Prostate gland (tissue), 2 donors: ENCODE measurements at regions not wholly inside any gene's neighbourhood (a gene's known extent, or its start where the extent isn't known, plus 50 kb on each side); places are given as distances from the start of the nearest gene placed in this dataset.

Experiments used
- DNase-seq: peaks from one replicate; pipeline ENCODE4 v3.0.0-alpha.2; 2019; ENCODE audit warnings: low spot score
- H3K27ac ChIP-seq, 2 donors: fragments of 200-600 bp; sonication (generic); 2 replicates each; pipeline ENCODE4 v1.5.1; 2017 to 2019
- H3K27me3 ChIP-seq: fragments of 200-600 bp; sonication (generic); replicated peaks from 2 replicates; pipeline ENCODE4 v1.5.1; 2019; ENCODE audit not compliant: insufficient read depth
- H3K36me3 ChIP-seq, 2 donors: fragments of 200-600 bp; sonication (generic); 1 replicate in 1 of 2; 2 replicates in 1 of 2; pipeline versions ENCODE4 v1.5.1 to v1.8.1; 2017 to 2019
- H3K4me1 ChIP-seq: fragments of 200-600 bp; sonication (generic); replicated peaks from 2 replicates; pipeline ENCODE4 v1.5.1; 2019
- H3K4me3 ChIP-seq, 2 donors: fragments of 200-600 bp; sonication (generic); 2 replicates each; pipeline ENCODE4 v1.5.1; 2017 to 2019
- H3K9me3 ChIP-seq: fragments of 200-600 bp; sonication (generic); 2 replicates; pipeline ENCODE4 v1.5.1; 2017
- POLR2A ChIP-seq: fragments of 450-650 bp; IDR thresholded peaks from one replicate; pipeline ENCODE4 v1.6.1; 2016; ENCODE audit warnings: antibody characterized with exemption, mild to moderate bottlenecking
- POLR2AphosphoS5 ChIP-seq: sonication (generic); formaldehyde crosslinking; IDR thresholded peaks from one replicate; pipeline ENCODE4 v1.6.1; 2017; ENCODE audit warnings: antibody characterized with exemption
- WGBS: methylation state at CpG from one replicate; pipeline ENCODE4 v1.1.5; 2018; 5-methylcytosine and 5-hydroxymethylcytosine counted together
- intact Hi-C: fragments of 100-400 bp; cut with DNase I; formaldehyde crosslinking; loops from one replicate; pipeline ENCODE4 v1.14.2; 2022
- TF ChIP-seq, protein P1 (sequence below), 4 experiments: fragments of 200-600 bp in 2 of 4; fragments of 450-650 bp in 2 of 4; sonication (generic) in 2 of 4; IDR thresholded peaks; 1 replicate in 3 of 4; 2 replicates in 1 of 4; pipeline ENCODE4 v1.5.1; 2016 to 2019; ENCODE audit warnings: antibody characterized with exemption in 4 of 4, mild to moderate bottlenecking in 2 of 4, moderate library complexity in 2 of 4

DNA sequence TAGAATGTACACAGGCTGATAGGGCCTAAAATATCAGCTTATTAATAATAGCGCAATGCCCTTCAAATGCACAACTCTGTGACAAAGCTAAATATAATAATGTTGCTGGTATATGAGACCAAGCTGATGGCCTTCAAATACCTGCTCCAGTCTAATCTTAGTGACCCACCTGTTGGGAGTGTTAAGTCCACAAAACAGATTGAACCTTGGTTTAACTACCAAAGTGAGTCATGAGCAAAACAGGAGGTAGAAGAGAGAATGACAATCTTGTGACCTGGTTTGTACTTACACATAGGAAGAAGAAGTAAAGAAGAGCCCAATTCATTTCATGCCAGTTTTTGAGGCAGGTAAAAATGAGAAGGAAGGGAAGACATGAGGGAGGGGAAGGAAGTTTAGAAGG is 295.0 kb downstream of the NR4A2 start:
- 89% methylated on average over 1 of the region's 1 CpG for WGBS
- TF ChIP-seq POLR2AphosphoS5: no peak
- TF ChIP-seq, protein P1, sequence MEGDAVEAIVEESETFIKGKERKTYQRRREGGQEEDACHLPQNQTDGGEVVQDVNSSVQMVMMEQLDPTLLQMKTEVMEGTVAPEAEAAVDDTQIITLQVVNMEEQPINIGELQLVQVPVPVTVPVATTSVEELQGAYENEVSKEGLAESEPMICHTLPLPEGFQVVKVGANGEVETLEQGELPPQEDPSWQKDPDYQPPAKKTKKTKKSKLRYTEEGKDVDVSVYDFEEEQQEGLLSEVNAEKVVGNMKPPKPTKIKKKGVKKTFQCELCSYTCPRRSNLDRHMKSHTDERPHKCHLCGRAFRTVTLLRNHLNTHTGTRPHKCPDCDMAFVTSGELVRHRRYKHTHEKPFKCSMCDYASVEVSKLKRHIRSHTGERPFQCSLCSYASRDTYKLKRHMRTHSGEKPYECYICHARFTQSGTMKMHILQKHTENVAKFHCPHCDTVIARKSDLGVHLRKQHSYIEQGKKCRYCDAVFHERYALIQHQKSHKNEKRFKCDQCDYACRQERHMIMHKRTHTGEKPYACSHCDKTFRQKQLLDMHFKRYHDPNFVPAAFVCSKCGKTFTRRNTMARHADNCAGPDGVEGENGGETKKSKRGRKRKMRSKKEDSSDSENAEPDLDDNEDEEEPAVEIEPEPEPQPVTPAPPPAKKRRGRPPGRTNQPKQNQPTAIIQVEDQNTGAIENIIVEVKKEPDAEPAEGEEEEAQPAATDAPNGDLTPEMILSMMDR (IDR thresholded peaks at IDR 0.05): no peak
- H3K4me3 ChIP-seq: no peak overlapping the region
- no peak for DNase-seq
- no peak overlapping the region for H3K27ac ChIP-seq
- no peaks in the 10 kb centered on the region for H3K36me3 ChIP-seq
- H3K9me3 ChIP-seq: no peaks in the 10 kb centered on the region
- H3K27me3 ChIP-seq: no peaks in the 10 kb centered on the region
- H3K4me1 ChIP-seq: no peaks in the 10 kb centered on the region
- intact Hi-C loops: no loop called here

DNA sequence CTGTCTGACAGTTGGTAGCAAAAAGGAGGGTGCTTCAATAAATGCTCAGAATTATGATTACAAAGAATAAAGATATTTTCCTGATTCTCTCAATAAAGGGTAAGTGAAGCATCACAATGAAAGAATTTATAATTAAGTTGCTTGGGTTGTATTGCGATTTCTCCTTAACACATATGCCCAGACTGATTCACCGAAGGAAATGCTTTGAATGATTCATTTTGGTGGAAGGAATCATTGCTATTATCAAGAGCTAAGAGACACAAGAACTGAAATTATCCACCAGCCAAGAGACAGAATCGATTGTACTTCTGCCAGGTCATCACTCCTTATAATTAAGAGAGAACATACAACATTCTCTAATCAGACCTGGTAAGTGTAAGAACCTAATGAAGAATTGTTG is 301.4 kb downstream of the NR4A2 start:
- Histone ChIP-seq H3K4me1 (no peaks in the 10 kb centered on the region), H3K9me3 (no peaks in the 10 kb centered on the region), H3K27me3 (no peaks in the 10 kb centered on the region), H3K4me3 (no peak overlapping the region), H3K36me3 (no peaks in the 10 kb centered on the region), H3K27ac (no peak overlapping the region)
- no peak for DNase-seq
- 93% methylated on average over 3 of the region's 3 CpGs for WGBS
- intact Hi-C loops: no loop called here
- TF ChIP-seq POLR2AphosphoS5 (no peak), POLR2A (no peak)

DNA sequence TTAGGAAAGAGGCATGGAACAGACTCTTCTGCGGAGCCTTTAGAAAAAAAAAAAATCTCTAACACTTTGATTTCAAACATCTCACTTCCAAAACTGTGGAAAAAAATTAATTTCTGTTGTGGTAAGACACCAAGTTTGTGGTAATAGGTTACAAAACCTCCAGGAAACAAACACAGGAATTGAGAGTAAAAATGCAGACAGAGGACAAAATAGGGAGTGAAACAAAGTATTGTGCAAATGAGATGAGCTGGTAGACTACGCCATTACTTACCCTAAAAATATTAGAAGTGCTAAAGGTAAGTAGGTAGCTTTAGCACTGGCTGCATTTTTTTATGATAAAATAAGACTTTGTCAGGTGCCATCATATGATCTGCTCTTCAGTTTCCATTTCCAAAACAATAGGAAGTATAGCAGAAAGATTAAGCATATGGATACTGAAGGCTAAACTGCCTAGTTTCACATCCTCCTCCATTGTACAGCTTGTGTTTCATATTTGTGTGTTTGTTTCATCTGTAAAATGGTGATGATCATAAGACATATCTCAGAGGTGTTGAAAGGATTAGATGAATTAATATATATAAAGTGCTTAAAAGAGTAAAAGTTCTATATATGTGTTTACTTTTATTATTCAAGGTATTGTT is 309.2 kb downstream of the NR4A2 start:
- no peak for DNase-seq
- 91% methylated on average over 2 of the region's 2 CpGs for WGBS
- TF ChIP-seq POLR2AphosphoS5 (no peak), POLR2A (no peak)
- TF ChIP-seq, protein P1 (IDR thresholded peaks at IDR 0.05): no peak
- H3K36me3 ChIP-seq: no peaks in the 10 kb centered on the region
- H3K27me3 ChIP-seq: no peaks in the 10 kb centered on the region
- intact Hi-C loops: no loop called here
- H3K4me3 ChIP-seq: no peak overlapping the region
- no peaks in the 10 kb centered on the region for H3K4me1 ChIP-seq
- H3K27ac ChIP-seq: no peak overlapping the region
- H3K9me3 ChIP-seq: no peaks in the 10 kb centered on the region

DNA sequence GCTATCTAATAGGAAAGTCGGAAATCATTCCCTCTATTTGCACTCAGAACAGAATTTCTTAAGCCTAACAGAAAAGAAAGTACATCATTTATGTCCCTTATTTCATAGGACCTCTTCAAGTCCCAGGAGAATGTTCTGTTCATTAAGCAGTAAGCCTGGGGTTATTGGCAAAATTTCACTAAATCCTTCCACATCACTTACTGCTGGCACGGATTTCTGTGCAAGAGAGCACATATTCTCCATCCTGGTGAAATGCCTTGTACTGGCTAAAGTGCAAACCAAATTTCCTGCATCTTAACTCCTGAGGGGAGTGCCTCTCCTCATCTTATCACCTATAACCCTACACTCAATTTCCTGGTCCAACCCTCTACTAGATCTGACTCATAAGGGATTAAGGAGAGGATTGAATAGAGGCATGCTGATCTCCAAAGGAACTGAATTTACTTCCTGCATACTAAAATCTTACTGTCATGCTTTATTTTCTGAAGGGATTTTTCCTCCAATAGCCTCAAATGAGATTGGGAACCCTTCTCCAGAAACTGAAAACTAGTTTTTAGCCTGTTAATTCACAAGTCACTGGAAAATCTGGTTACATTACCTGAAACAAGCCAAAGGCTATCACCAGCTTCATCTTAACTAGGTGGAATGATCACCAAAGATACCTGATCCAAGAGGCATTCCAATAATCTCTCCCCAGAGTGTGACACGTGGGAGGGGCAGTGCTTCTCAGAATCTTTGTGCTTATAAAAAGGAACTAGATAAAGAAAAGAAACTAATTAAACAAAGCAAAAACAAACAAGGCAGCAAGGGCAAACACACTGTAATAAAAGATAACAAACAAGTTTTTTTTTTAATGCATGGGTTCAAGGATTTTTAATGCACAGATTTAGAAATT is 311.1 kb downstream of the NR4A2 start:
- Histone ChIP-seq H3K27me3 (no peaks in the 10 kb centered on the region), H3K27ac (no peak overlapping the region), H3K4me3 (no peak overlapping the region), H3K36me3 (no peaks in the 10 kb centered on the region), H3K9me3 (no peaks in the 10 kb centered on the region), H3K4me1 (no peaks in the 10 kb centered on the region)
- DNase-seq: peak; percentile 15
- TF ChIP-seq, protein P1 (IDR thresholded peaks at IDR 0.05): no peak
- peak; percentile 64 for TF ChIP-seq POLR2AphosphoS5
- intact Hi-C loops: no loop called here
- 49% methylated on average over 3 of the region's 3 CpGs for WGBS

DNA sequence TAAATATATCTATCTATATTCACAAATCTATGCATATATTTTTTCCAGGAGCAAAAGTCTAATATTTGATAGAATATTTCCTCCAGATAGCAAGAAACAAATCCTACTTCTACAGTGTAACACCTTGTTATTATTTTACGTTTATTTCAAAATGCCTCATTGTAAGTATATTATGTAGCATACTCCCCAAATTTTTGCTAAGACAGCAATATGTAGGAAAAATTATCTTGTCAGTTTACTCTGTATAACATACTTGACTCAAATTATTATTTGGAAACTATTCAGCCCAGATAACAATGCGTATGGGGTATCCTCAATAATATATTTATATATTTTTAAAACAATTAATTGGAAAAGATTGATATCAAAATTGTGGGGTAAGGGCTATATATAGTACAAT is 313.2 kb downstream of the NR4A2 start:
- Histone ChIP-seq H3K27me3 (no peaks in the 10 kb centered on the region), H3K9me3 (no peaks in the 10 kb centered on the region), H3K36me3 (no peaks in the 10 kb centered on the region), H3K4me1 (no peaks in the 10 kb centered on the region), H3K27ac (no peak overlapping the region), H3K4me3 (no peak overlapping the region)
- no peak for DNase-seq
- WGBS: 92% methylated on average over 2 of the region's 2 CpGs
- intact Hi-C loops: no loop called here
- no peak for TF ChIP-seq POLR2AphosphoS5
- TF ChIP-seq POLR2A: no peak
- TF ChIP-seq, protein P1 (IDR thresholded peaks at IDR 0.05): no peak
